GM20431 (cell line): ENCODE measurements at regions not wholly inside any gene's neighbourhood (a gene's known extent, or its start where the extent isn't known, plus 50 kb on each side); places are given as distances from the start of the nearest gene placed in this dataset.

Source experiments
- in situ Hi-C: fragments of 300-500 bp; cut with MseI, MboI; formaldehyde crosslinking; loops from one replicate; pipeline ENCODE4 v1.15.0; 2020; ENCODE audit warnings: low sequenced_read_pairs; ENCODE audit not compliant: unreplicated experiment

DNA sequence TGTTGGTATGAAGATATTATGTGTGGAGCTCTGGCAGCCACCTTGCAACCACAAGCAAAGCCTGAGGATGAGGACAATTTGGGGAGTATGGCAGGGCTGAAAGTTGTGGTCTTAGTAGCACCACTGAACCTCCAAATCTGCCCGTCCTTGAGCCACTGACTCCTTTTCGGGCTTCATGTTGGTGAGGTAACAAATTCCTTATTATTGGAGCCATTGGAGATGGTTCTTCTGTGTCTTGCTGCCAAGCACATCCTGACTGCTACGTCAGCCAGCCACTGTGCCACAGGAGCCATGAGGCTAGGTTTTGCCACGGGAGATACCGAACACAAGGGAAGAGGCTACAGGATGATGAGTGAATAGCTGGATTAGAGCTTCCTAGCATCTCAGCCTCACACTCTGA is 201.6 kb downstream of the BMP7 start:
- in situ Hi-C loops: no loop called here

GRCh38 chr20:57065646-57066045 is 200.8 kb downstream of the BMP7 start:
- in situ Hi-C loops: no loop called here

GRCh38 chr20:57066126-57066900 is 200.1 kb downstream of the BMP7 start:
- in situ Hi-C loops: no loop called here

GRCh38 chr20:57069442-57069841 is 197.0 kb downstream of the BMP7 start:
- in situ Hi-C loops: no loop called here

- in situ Hi-C loops: no loop called here
These were observed 196.1 kb downstream of the BMP7 start for GRCh38 chr20:57070296-57070695.

DNA sequence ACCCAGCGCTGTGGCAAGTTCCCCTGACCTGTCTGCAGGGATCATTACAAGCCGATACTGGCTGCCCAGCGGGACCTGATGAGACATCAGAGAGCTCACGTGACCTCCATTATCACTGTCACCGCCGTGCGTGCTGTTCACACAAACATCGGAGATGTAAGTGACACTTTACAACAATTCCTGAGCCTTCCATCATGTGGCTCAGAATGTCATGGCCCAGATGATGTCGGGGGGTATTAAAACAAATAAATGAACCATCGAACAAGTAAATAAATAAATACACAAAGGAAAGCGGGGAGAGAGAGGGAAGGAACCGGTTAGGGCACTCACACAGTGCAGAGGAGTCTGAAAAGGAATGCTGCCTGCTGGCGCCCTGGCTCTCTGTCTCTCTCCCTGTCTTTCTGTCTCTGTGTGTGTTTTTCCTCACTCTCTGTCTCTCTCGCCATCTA is 195.1 kb downstream of the BMP7 start:
- in situ Hi-C loops: no loop called here

DNA sequence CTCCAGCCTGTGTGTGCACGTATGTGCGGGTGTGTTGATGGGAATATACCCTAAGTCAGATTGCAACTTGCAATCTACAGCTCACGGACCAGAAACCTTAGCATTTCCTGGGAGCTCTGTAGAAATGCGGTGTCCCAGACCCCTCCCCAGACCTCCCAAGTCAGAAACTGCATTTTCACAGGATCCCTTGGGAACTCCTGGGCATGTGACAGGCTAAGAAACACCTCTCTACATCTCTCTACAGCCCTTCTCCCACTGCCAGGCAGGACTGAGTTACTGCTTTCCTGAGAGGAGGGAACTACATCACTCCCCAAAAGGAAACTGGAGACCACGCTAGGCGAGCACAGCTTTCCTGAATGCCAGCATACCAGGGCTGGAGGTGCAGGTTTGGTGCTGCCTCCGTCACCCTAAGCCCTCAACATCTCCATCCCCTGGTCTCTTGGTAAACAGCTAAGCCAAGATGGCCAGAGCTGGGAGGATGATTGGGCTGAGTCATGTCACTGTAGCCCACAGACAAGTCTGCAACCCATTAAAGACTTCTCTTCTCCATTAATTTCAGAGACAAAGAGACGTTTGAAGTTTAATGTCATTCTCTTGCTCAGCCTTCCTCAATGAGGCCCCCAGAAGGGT is 194.4 kb downstream of the BMP7 start:
- in situ Hi-C loops: no loop called here

- in situ Hi-C loops: no loop called here
These were observed 193.0 kb downstream of the BMP7 start for GRCh38 chr20:57073402-57073801.

DNA sequence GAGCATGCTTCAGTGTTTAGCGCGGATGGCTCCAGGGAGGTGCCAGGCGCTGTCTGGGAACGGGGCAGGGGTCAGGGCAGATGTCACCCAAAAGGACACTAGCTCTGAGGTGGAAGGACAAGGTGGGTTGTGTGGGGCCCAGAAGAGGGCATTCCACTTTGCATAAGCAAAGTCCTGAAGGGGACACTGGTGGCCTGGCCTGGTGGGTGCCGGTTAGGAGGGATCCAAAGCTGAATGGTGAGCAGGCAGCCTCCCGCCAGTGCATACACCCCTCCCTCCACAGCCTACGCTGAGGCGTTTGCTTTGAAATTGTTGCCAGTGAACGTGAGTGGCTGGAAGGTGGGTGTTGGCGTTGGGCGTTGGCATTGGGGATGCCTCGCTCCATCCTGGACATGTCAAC is 192.1 kb downstream of the BMP7 start:
- in situ Hi-C loops: no loop called here

GRCh38 chr20:57075181-57075580 is 191.3 kb downstream of the BMP7 start:
- in situ Hi-C loops: no loop called here

DNA sequence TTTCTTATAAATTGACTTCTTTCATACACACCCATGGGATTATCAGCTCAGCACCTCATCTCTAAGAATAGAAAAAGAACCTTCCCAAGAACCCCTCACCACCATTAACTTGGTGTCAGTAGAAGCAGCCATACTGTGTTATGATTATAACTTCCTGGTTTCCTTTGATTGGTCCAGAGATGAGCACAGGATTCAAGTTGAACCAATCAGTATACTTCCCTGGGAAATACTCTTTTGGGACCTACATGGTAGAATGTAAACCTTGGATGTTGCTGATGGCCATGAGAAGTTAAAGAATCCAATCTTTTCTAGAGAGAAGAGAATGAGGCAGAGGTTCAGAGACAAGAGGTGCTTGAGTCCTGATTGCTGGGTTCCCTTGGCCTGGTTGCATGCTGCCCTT is 190.8 kb downstream of the BMP7 start:
- in situ Hi-C loops: no loop called here

DNA sequence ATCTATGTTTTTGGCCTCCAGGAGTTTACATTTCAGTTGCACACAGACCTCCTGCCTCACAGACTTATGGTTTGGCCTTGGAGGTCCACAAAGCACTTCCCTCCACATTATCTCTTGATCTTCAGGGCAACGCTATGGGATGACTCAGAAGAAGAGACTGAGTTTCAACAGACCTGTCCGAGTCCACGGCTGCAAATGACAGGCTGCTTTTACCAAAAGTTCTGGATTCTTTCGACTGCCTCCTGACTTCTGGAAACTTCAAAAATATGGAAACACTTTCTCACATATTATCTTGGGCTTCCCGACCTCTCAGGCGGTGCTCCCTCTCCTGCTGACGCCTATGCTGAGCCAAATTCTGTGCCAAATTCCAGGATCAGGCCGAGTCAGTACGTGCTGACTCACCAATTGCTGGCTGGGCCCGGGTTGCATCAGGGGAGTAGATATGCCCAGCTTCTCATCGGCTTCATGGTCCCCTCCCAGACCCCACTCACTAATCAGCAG is 190.2 kb downstream of the BMP7 start:
- in situ Hi-C loops: no loop called here

GRCh38 chr20:57076951-57077350 is 189.5 kb downstream of the BMP7 start:
- in situ Hi-C loops: no loop called here

GRCh38 chr20:57078116-57078515 is 188.3 kb downstream of the BMP7 start:
- in situ Hi-C loops: no loop called here

DNA sequence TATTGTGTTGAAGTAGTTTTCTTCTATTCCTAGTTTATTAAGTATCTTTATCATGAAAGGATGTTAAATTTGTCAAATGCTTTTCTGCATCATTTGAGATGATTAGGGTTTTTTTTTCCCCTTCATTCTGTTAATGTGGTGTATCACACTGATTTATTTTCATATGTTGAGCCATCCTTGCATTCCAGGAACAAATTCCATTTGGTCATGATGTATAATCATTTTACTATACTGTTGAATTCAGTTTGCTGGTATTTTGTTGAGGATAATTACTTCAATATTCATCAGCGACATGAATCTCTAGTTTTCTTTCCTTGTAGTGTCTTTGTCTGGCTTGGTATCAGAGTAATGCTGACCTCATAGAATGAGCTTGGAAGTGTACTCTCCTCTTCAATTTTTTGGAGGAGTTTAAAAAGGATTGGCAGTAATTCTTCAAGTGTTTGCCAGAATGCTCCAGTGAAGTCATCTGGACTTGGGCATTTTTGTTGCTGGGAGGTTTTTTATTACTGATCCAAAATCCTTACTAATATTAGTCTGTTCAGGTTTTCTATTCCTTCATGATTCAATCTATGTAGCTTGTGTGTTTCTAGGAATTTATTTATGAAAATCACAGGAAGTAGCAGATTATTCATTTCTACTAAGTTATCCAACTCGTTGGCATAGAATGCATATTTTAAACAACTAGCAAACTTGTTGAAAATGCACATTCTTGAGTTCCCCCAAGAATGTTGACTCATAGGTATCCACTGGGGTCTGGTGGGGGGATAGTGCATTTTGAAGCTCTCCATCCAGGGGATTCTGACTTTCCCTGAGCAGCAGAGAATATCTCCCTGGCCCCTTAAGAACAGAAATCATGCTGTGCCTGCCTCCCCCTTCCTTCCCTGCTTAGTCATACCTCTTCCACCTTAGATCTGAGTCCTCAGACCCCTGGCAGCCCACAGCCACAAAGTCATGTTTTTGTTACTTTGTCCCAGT is 187.1 kb downstream of the BMP7 start:
- in situ Hi-C loops: no loop called here

DNA sequence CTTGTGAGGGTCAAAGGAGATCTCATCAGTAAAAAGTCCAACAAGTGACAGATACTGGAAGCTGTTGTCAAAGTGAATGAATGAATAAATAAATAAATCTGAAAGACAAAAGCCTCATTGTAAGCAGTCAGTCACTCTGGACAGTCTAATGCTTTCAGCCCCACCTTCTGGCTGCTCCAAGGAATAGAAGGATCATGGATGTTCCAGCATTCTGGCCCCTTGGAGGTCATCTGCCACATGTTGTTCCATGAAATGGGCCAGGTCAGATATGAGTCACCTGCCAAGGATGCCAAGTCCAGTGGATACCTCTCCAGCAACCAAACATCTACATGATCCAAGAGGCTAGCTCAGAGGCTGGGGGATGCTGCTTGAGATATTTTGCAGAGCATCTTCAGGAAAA is 185.6 kb downstream of the BMP7 start:
- in situ Hi-C loops: no loop called here

GRCh38 chr20:57082357-57082945 is 184.0 kb downstream of the BMP7 start:
- in situ Hi-C loops: no loop called here

- in situ Hi-C loops: no loop called here
These were observed 183.4 kb downstream of the BMP7 start for GRCh38 chr20:57083072-57083471.

GRCh38 chr20:57086066-57086465 is 180.4 kb downstream of the BMP7 start:
- in situ Hi-C loops: no loop called here

DNA sequence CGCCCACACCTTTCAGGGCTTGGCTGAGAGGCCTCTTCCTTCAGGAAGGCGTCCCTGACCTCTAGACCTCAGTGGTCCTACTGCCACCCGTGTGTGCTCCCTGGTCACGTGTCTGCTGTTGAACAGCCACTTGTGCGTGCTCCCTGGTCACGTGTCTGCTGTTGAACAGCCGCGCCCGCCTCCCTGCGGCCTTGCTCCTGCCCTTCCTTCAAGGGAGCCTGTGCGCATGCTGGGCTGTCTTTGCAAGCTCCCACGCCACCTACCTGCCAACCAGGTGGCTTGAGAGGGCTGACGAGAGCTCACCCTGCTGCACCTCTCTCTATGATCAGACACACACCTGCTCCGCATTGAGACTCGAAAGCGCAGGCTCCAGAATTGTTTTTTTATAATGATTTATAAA is 179.3 kb downstream of the BMP7 start:
- in situ Hi-C loops: no loop called here
